ENCODE measurements at regions not wholly inside any gene's neighbourhood (a gene's known extent, or its start where the extent isn't known, plus 50 kb on each side); places are given as distances from the start of the nearest gene placed in this dataset.

DNA sequence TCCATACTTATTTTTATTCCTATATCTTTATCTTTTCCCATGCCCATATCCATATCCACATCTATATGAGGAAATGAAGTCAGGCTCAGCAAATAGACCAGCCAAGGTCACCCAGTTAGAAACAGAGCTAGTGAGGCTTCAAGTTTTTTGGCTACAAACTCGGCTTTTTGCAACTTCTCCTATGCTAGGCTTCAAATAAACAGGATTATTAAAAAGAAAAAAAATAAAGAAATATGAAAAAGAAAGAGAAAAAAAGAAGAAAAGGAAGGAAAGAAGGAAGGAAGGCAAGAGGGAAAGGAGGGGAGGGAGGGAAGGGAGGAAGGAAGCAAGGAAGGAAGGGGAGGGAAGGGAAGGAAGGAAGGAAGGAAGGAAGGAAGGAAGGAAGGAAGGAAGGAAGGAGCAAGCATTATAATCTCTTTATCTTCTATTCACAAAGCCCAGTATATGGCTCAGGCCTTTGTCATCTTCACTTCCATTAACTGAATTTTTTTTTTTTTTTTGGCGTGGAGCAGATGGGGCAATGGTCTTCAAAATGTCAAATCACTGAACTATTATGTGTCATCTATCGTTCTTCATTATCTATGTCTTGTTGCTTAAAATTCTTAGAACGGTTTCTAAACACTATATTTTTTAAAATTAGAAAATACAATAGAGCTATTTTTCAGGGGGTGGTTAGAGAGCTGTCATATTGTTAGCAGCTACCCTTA is 418.2 kb downstream of the VRK1 start:
- no peak overlapping the region for H2AFZ ChIP-seq
- no peak overlapping the region for H3K27ac ChIP-seq
- no peak for DNase-seq (ENCODE audit: low spot score)
- peaks cover 58% of the 10 kb centered on the region for H3K27me3 ChIP-seq
- H3K4me1 ChIP-seq (ENCODE audit: insufficient read depth): peaks cover 10% of the 10 kb centered on the region
- H3K9me2 ChIP-seq (replicated peaks; ENCODE audit: insufficient read depth): no peaks in the 10 kb centered on the region
- no peaks in the 10 kb centered on the region for H3K36me3 ChIP-seq (replicated peaks; ENCODE audit: insufficient read depth, low read depth)
- 90% methylated on average over 4 of the region's 4 CpGs for WGBS (ENCODE audit: low lambda C conversion rate, missing lambda C conversion rate)
- H3K9me3 ChIP-seq (ENCODE audit: low read depth): no peaks in the 10 kb centered on the region
- no peak overlapping the region for H3K4me2 ChIP-seq
- H4K20me1 ChIP-seq (ENCODE audit: insufficient read depth, poor library complexity, severe bottlenecking): no peaks in the 10 kb centered on the region
- TF ChIP-seq, protein P1, sequence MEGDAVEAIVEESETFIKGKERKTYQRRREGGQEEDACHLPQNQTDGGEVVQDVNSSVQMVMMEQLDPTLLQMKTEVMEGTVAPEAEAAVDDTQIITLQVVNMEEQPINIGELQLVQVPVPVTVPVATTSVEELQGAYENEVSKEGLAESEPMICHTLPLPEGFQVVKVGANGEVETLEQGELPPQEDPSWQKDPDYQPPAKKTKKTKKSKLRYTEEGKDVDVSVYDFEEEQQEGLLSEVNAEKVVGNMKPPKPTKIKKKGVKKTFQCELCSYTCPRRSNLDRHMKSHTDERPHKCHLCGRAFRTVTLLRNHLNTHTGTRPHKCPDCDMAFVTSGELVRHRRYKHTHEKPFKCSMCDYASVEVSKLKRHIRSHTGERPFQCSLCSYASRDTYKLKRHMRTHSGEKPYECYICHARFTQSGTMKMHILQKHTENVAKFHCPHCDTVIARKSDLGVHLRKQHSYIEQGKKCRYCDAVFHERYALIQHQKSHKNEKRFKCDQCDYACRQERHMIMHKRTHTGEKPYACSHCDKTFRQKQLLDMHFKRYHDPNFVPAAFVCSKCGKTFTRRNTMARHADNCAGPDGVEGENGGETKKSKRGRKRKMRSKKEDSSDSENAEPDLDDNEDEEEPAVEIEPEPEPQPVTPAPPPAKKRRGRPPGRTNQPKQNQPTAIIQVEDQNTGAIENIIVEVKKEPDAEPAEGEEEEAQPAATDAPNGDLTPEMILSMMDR (IDR thresholded peaks at IDR 0.05; ENCODE audit: poor library complexity): no peak
- H3K79me2 ChIP-seq: no peaks in the 10 kb centered on the region
- H3K4me3 ChIP-seq: no peak overlapping the region

GRCh38 chr14:97217111-97217885 is 420.1 kb downstream of the VRK1 start:
- peaks cover 10% of the 10 kb centered on the region for H3K4me1 ChIP-seq (ENCODE audit: insufficient read depth)
- no peak for DNase-seq (ENCODE audit: low spot score)
- no peak overlapping the region for H3K4me3 ChIP-seq
- no peak overlapping the region for H2AFZ ChIP-seq
- no peaks in the 10 kb centered on the region for H3K9me2 ChIP-seq (replicated peaks; ENCODE audit: insufficient read depth)
- H4K20me1 ChIP-seq (ENCODE audit: insufficient read depth, poor library complexity, severe bottlenecking): no peaks in the 10 kb centered on the region
- H3K79me2 ChIP-seq: no peaks in the 10 kb centered on the region
- no peaks in the 10 kb centered on the region for H3K36me3 ChIP-seq (replicated peaks; ENCODE audit: insufficient read depth, low read depth)
- TF ChIP-seq, protein P1 (IDR thresholded peaks at IDR 0.05; ENCODE audit: poor library complexity): no peak
- TF ChIP-seq EZH2 (IDR thresholded peaks at IDR 0.05; ENCODE audit: borderline replicate concordance) (no peak), EZH2phosphoT487 (IDR thresholded peaks at IDR 0.05; ENCODE audit: low read depth, severe bottlenecking, unreplicated experiment) (no peak)
- H3K27me3 ChIP-seq: peaks cover 65% of the 10 kb centered on the region
- 68% methylated on average over 12 of the region's 12 CpGs for WGBS (ENCODE audit: low lambda C conversion rate, missing lambda C conversion rate)
- H3K9me3 ChIP-seq (ENCODE audit: low read depth): no peaks in the 10 kb centered on the region
- H3K27ac ChIP-seq: no peak overlapping the region
- no peak overlapping the region for H3K4me2 ChIP-seq

DNA sequence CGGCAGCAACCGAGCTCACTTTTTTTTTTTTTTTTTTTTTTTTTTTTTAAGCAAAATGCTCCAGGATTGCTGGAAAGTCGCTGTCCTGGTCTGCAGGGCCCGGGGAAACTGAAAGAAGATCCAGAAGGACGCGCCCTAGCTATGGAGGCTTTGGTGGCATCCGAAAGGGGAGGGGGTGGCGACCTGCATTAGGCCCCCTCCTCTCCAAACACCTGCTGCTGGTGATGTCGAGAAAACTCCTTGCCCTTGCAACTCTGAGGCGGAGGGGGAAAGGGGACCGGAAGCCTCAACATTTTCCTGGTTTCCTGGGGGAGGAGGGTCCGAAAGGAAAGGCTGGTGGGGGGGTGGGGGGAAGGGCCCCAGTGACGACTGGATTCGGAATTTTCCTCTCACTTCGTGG is 421.1 kb downstream of the VRK1 start:
- H3K4me2 ChIP-seq: peak overlapping the region; percentile 93
- no peaks in the 10 kb centered on the region for H3K9me3 ChIP-seq (ENCODE audit: low read depth)

More for the DNA sequence above, 421.1 kb downstream of the VRK1 start:
- Histone ChIP-seq H3K4me3 (peak overlapping the region; percentile 39), H3K36me3 (replicated peaks; ENCODE audit: insufficient read depth, low read depth) (no peaks in the 10 kb centered on the region), H3K4me1 (ENCODE audit: insufficient read depth) (peaks cover 10% of the 10 kb centered on the region), H4K20me1 (ENCODE audit: insufficient read depth, poor library complexity, severe bottlenecking) (no peaks in the 10 kb centered on the region), H3K79me2 (no peaks in the 10 kb centered on the region), H3K27me3 (peaks cover 65% of the 10 kb centered on the region), H2AFZ (peak overlapping the region; percentile 88), H3K27ac (no peak overlapping the region), H3K9me2 (replicated peaks; ENCODE audit: insufficient read depth) (no peaks in the 10 kb centered on the region)
- no peak for TF ChIP-seq EZH2 (IDR thresholded peaks at IDR 0.05; ENCODE audit: borderline replicate concordance)
- TF ChIP-seq, protein P1 (IDR thresholded peaks at IDR 0.05; ENCODE audit: poor library complexity): no peak
- no peak for TF ChIP-seq EZH2phosphoT487 (IDR thresholded peaks at IDR 0.05; ENCODE audit: low read depth, severe bottlenecking, unreplicated experiment)
- 15% methylated on average over 9 of the region's 15 CpGs for WGBS (ENCODE audit: low lambda C conversion rate, missing lambda C conversion rate)
- no peak for DNase-seq (ENCODE audit: low spot score)
